ENCODE measurements at regions not wholly inside any gene's neighbourhood (a gene's known extent, or its start where the extent isn't known, plus 50 kb on each side); places are given as distances from the start of the nearest gene placed in this dataset.

- TF ChIP-seq ZNF331 (CRISPR knock-in tag; IDR thresholded peaks at IDR 0.05; ENCODE audit: low read depth) (no peak), CTCF (conservative IDR thresholded peaks at IDR 0.05; ENCODE audit: low read depth in 2 of 2) (no peak), ZNF114 (CRISPR knock-in tag; IDR thresholded peaks at IDR 0.05) (no peak), EZH2phosphoT487 (IDR thresholded peaks at IDR 0.05; ENCODE audit: unreplicated experiment) (no peak), EZH2 (IDR thresholded peaks at IDR 0.05; ENCODE audit: low read depth, unreplicated experiment) (no peak), CREB1 (CRISPR knock-in tag; IDR thresholded peaks at IDR 0.05; ENCODE audit: low read depth) (no peak), NANOG (IDR thresholded peaks at IDR 0.05; ENCODE audit: borderline replicate concordance) (no peak), JUNB (IDR thresholded peaks at IDR 0.05; ENCODE audit: unreplicated experiment) (no peak), POLR2AphosphoS5 (IDR thresholded peaks at IDR 0.05; ENCODE audit: low read depth) (no peak)
- TF ChIP-seq, protein P1, sequence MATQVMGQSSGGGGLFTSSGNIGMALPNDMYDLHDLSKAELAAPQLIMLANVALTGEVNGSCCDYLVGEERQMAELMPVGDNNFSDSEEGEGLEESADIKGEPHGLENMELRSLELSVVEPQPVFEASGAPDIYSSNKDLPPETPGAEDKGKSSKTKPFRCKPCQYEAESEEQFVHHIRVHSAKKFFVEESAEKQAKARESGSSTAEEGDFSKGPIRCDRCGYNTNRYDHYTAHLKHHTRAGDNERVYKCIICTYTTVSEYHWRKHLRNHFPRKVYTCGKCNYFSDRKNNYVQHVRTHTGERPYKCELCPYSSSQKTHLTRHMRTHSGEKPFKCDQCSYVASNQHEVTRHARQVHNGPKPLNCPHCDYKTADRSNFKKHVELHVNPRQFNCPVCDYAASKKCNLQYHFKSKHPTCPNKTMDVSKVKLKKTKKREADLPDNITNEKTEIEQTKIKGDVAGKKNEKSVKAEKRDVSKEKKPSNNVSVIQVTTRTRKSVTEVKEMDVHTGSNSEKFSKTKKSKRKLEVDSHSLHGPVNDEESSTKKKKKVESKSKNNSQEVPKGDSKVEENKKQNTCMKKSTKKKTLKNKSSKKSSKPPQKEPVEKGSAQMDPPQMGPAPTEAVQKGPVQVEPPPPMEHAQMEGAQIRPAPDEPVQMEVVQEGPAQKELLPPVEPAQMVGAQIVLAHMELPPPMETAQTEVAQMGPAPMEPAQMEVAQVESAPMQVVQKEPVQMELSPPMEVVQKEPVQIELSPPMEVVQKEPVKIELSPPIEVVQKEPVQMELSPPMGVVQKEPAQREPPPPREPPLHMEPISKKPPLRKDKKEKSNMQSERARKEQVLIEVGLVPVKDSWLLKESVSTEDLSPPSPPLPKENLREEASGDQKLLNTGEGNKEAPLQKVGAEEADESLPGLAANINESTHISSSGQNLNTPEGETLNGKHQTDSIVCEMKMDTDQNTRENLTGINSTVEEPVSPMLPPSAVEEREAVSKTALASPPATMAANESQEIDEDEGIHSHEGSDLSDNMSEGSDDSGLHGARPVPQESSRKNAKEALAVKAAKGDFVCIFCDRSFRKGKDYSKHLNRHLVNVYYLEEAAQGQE (IDR thresholded peaks at IDR 0.05; ENCODE audit: unreplicated experiment) = no peak
- TF ChIP-seq, protein P2, sequence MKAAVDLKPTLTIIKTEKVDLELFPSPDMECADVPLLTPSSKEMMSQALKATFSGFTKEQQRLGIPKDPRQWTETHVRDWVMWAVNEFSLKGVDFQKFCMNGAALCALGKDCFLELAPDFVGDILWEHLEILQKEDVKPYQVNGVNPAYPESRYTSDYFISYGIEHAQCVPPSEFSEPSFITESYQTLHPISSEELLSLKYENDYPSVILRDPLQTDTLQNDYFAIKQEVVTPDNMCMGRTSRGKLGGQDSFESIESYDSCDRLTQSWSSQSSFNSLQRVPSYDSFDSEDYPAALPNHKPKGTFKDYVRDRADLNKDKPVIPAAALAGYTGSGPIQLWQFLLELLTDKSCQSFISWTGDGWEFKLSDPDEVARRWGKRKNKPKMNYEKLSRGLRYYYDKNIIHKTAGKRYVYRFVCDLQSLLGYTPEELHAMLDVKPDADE (IDR thresholded peaks at IDR 0.05) = no peak
- TF ChIP-seq, protein P3, sequence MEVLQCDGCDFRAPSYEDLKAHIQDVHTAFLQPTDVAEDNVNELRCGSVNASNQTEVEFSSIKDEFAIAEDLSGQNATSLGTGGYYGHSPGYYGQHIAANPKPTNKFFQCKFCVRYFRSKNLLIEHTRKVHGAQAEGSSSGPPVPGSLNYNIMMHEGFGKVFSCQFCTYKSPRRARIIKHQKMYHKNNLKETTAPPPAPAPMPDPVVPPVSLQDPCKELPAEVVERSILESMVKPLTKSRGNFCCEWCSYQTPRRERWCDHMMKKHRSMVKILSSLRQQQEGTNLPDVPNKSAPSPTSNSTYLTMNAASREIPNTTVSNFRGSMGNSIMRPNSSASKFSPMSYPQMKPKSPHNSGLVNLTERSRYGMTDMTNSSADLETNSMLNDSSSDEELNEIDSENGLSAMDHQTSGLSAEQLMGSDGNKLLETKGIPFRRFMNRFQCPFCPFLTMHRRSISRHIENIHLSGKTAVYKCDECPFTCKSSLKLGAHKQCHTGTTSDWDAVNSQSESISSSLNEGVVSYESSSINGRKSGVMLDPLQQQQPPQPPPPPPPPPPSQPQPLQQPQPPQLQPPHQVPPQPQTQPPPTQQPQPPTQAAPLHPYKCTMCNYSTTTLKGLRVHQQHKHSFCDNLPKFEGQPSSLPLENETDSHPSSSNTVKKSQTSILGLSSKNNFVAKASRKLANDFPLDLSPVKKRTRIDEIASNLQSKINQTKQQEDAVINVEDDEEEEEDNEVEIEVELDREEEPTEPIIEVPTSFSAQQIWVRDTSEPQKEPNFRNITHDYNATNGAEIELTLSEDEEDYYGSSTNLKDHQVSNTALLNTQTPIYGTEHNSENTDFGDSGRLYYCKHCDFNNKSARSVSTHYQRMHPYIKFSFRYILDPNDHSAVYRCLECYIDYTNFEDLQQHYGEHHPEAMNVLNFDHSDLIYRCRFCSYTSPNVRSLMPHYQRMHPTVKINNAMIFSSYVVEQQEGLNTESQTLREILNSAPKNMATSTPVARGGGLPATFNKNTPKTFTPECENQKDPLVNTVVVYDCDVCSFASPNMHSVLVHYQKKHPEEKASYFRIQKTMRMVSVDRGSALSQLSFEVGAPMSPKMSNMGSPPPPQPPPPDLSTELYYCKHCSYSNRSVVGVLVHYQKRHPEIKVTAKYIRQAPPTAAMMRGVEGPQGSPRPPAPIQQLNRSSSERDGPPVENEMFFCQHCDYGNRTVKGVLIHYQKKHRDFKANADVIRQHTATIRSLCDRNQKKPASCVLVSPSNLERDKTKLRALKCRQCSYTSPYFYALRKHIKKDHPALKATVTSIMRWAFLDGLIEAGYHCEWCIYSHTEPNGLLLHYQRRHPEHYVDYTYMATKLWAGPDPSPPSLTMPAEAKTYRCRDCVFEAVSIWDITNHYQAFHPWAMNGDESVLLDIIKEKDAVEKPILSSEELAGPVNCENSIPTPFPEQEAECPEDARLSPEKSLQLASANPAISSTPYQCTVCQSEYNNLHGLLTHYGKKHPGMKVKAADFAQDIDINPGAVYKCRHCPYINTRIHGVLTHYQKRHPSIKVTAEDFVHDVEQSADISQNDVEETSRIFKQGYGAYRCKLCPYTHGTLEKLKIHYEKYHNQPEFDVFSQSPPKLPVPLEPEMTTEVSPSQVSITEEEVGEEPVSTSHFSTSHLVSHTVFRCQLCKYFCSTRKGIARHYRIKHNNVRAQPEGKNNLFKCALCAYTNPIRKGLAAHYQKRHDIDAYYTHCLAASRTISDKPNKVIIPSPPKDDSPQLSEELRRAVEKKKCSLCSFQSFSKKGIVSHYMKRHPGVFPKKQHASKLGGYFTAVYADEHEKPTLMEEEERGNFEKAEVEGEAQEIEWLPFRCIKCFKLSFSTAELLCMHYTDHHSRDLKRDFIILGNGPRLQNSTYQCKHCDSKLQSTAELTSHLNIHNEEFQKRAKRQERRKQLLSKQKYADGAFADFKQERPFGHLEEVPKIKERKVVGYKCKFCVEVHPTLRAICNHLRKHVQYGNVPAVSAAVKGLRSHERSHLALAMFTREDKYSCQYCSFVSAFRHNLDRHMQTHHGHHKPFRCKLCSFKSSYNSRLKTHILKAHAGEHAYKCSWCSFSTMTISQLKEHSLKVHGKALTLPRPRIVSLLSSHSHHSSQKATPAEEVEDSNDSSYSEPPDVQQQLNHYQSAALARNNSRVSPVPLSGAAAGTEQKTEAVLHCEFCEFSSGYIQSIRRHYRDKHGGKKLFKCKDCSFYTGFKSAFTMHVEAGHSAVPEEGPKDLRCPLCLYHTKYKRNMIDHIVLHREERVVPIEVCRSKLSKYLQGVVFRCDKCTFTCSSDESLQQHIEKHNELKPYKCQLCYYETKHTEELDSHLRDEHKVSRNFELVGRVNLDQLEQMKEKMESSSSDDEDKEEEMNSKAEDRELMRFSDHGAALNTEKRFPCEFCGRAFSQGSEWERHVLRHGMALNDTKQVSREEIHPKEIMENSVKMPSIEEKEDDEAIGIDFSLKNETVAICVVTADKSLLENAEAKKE (CRISPR knock-in tag; IDR thresholded peaks at IDR 0.05) = no peak
- Histone ChIP-seq H2AFZ (no peak overlapping the region), H3F3A (replicated peaks; ENCODE audit: low read depth) (no peaks in the 10 kb centered on the region), H3K79me2 (replicated peaks; ENCODE audit: insufficient read depth) (no peaks in the 10 kb centered on the region), H3K9me2 (ENCODE audit: insufficient read depth) (no peaks in the 10 kb centered on the region), H3K36me3 (ENCODE audit: insufficient read depth) (peaks cover 10% of the 10 kb centered on the region; the same call in 1 of the 2 replicates), H4K20me1 (replicated peaks; ENCODE audit: insufficient read depth) (no peaks in the 10 kb centered on the region), H3K27ac (ENCODE audit: low read depth) (no peak overlapping the region), H3K27me3 (ENCODE audit: insufficient read depth) (no peaks in the 10 kb centered on the region), H3K4me3 (no peak overlapping the region), H3K4me1 (ENCODE audit: insufficient read depth) (no peaks in the 10 kb centered on the region), H3K4me2 (no peak overlapping the region)
- Mint-ChIP-seq H3K9me3 (peaks cover 22% of the 10 kb centered on the region), H3K27ac (no peak overlapping the region), H3K4me1 (no peaks in the 10 kb centered on the region; the same call in 2 of the 3 replicates), H3K27me3 (ENCODE audit: insufficient read depth, low read depth, poor library complexity) (peaks cover 7% of the 10 kb centered on the region), H3K4me3 (no peak overlapping the region), H3K36me3 (ENCODE audit: low read depth) (peaks cover 19% of the 10 kb centered on the region; the same call in 2 of the 3 replicates)
- no peak for DNase-seq (ENCODE audit: low spot score)
- no peak for ATAC-seq
Measured at GRCh38 chr13:89287381-89287780, 1616.2 kb downstream of the SLITRK5 start.

Measured in GM23338 (cell line).